PC-3 (cell line): ENCODE measurements at regions not wholly inside any gene's neighbourhood (a gene's known extent, or its start where the extent isn't known, plus 50 kb on each side); places are given as distances from the start of the nearest gene placed in this dataset.

Source experiments
- EZH2 ChIP-seq: fragments of 300-600 bp; sonication (generic); IDR thresholded peaks from one replicate; pipeline ENCODE4 v1.6.1; 2017; ENCODE audit warnings: antibody characterized with exemption, mild to moderate bottlenecking, low read length; ENCODE audit not compliant: unreplicated experiment
- EZH2phosphoT487 ChIP-seq: fragments of 300-600 bp; sonication (generic); IDR thresholded peaks from 2 replicates; pipeline ENCODE4 v1.6.1; 2018; ENCODE audit warnings: mild to moderate bottlenecking, antibody characterized with exemption, low read length, borderline replicate concordance
- TF ChIP-seq, protein P1 (sequence below): fragments of 300-600 bp; sonication (generic); conservative IDR thresholded peaks from 2 replicates; pipeline ENCODE4 v1.5.1; 2017; ENCODE audit warnings: antibody characterized with exemption, low read depth, mild to moderate bottlenecking, low read length

- TF ChIP-seq EZH2phosphoT487 (no peak), EZH2 (no peak)
- TF ChIP-seq, protein P1, sequence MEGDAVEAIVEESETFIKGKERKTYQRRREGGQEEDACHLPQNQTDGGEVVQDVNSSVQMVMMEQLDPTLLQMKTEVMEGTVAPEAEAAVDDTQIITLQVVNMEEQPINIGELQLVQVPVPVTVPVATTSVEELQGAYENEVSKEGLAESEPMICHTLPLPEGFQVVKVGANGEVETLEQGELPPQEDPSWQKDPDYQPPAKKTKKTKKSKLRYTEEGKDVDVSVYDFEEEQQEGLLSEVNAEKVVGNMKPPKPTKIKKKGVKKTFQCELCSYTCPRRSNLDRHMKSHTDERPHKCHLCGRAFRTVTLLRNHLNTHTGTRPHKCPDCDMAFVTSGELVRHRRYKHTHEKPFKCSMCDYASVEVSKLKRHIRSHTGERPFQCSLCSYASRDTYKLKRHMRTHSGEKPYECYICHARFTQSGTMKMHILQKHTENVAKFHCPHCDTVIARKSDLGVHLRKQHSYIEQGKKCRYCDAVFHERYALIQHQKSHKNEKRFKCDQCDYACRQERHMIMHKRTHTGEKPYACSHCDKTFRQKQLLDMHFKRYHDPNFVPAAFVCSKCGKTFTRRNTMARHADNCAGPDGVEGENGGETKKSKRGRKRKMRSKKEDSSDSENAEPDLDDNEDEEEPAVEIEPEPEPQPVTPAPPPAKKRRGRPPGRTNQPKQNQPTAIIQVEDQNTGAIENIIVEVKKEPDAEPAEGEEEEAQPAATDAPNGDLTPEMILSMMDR: no peak
Measured at GRCh38 chr6:71509191-71510005, 220.8 kb downstream of the OGFRL1 start.
